ENCODE measurements at regions not wholly inside any gene's neighbourhood (a gene's known extent, or its start where the extent isn't known, plus 50 kb on each side); places are given as distances from the start of the nearest gene placed in this dataset.

- DNase-seq (ENCODE audit: low read depth), result no peak
- H3K4me3 ChIP-seq (ENCODE audit: low read depth, low read length), result no peak overlapping the region
Measured at GRCh38 chr11:127670374-127671119, 670.0 kb upstream of the KIRREL3 start.

GRCh38 chr11:127656116-127656836, 655.7 kb upstream of the KIRREL3 start:
- no peak overlapping the region for H3K4me3 ChIP-seq (ENCODE audit: low read depth, low read length)
- no peak for DNase-seq (ENCODE audit: low read depth)

GRCh38 chr11:127653076-127653475, 652.5 kb upstream of the KIRREL3 start:
- no peak overlapping the region for H3K4me3 ChIP-seq (ENCODE audit: low read depth, low read length)
- no peak for DNase-seq (ENCODE audit: low read depth)

GRCh38 chr11:127651888-127652221, 651.3 kb upstream of the KIRREL3 start:
- no peak overlapping the region for H3K4me3 ChIP-seq (ENCODE audit: low read depth, low read length)
- no peak for DNase-seq (ENCODE audit: low read depth)

GRCh38 chr11:127651175-127651887, 650.8 kb upstream of the KIRREL3 start:
- no peak overlapping the region for H3K4me3 ChIP-seq (ENCODE audit: low read depth, low read length)
- DNase-seq (ENCODE audit: low read depth), result peak; percentile 39

- no peak for DNase-seq (ENCODE audit: low read depth)
- H3K4me3 ChIP-seq (ENCODE audit: low read depth, low read length), result no peak overlapping the region
Measured at GRCh38 chr11:127649958-127650357, 649.4 kb upstream of the KIRREL3 start.

- DNase-seq (ENCODE audit: low read depth), result no peak
- no peak overlapping the region for H3K4me3 ChIP-seq (ENCODE audit: low read depth, low read length)
Measured at GRCh38 chr11:127649071-127649470, 648.5 kb upstream of the KIRREL3 start.

GRCh38 chr11:127648583-127648982, 648.0 kb upstream of the KIRREL3 start:
- DNase-seq (ENCODE audit: low read depth), result no peak
- H3K4me3 ChIP-seq (ENCODE audit: low read depth, low read length), result no peak overlapping the region

GRCh38 chr11:127644366-127644765, 643.8 kb upstream of the KIRREL3 start:
- no peak for DNase-seq (ENCODE audit: low read depth)
- no peak overlapping the region for H3K4me3 ChIP-seq (ENCODE audit: low read depth, low read length)

GRCh38 chr11:127643268-127644058, 642.9 kb upstream of the KIRREL3 start:
- no peak overlapping the region for H3K4me3 ChIP-seq (ENCODE audit: low read depth, low read length)
- DNase-seq (ENCODE audit: low read depth), result no peak

- DNase-seq (ENCODE audit: low read depth), result peak; percentile 35
Measured at GRCh38 chr11:127640561-127641451, 640.2 kb upstream of the KIRREL3 start.

GRCh38 chr11:127639916-127640315, 639.3 kb upstream of the KIRREL3 start:
- H3K4me3 ChIP-seq (ENCODE audit: low read depth, low read length), result no peak overlapping the region
- no peak for DNase-seq (ENCODE audit: low read depth)

More at GRCh38 chr11:127640561-127641451, 640.2 kb upstream of the KIRREL3 start:
- no peak overlapping the region for H3K4me3 ChIP-seq (ENCODE audit: low read depth, low read length)

- DNase-seq (ENCODE audit: low read depth), result no peak
- H3K4me3 ChIP-seq (ENCODE audit: low read depth, low read length), result no peak overlapping the region
Measured at GRCh38 chr11:127632976-127633680, 632.6 kb upstream of the KIRREL3 start.

GRCh38 chr11:127632546-127632945, 632.0 kb upstream of the KIRREL3 start:
- DNase-seq (ENCODE audit: low read depth), result no peak
- no peak overlapping the region for H3K4me3 ChIP-seq (ENCODE audit: low read depth, low read length)

- DNase-seq (ENCODE audit: low read depth), result no peak
- no peak overlapping the region for H3K4me3 ChIP-seq (ENCODE audit: low read depth, low read length)
Measured at GRCh38 chr11:127631974-127632373, 631.4 kb upstream of the KIRREL3 start.

- H3K4me3 ChIP-seq (ENCODE audit: low read depth, low read length), result no peak overlapping the region
- no peak for DNase-seq (ENCODE audit: low read depth)
Measured at GRCh38 chr11:127629200-127629599, 628.6 kb upstream of the KIRREL3 start.

GRCh38 chr11:127628458-127628785, 627.9 kb upstream of the KIRREL3 start:
- H3K4me3 ChIP-seq (ENCODE audit: low read depth, low read length), result no peak overlapping the region
- DNase-seq (ENCODE audit: low read depth), result no peak

Measured in skeletal muscle cell (primary cell).